K562 (cell line): ENCODE measurements at regions not wholly inside any gene's neighbourhood (a gene's known extent, or its start where the extent isn't known, plus 50 kb on each side); places are given as distances from the start of the nearest gene placed in this dataset.

Experiments used
- CTCF ChIP-seq, 3 experiments: IDR thresholded peaks in 2 of 3; conservative IDR thresholded peaks in 1 of 3; 2 replicates each; pipeline ENCODE4 v1.5.1; 2011 to 2012; ENCODE audit warnings: low read length in 3 of 3, mild to moderate bottlenecking in 3 of 3, control low read depth in 2 of 3, improper control_type of control experiment in 1 of 3, inconsistent platforms in 1 of 3, low read depth in 1 of 3, mixed read lengths in 1 of 3, moderate library complexity in 1 of 3; ENCODE audit not compliant: insufficient read depth in 2 of 3
- GTF3C2 ChIP-seq: IDR thresholded peaks from 3 replicates; pipeline ENCODE4 v1.6.1; 2011; ENCODE audit warnings: borderline replicate concordance, mild to moderate bottlenecking, moderate library complexity; ENCODE audit not compliant: insufficient read length; ENCODE audit errors: extremely low read depth
- NR2C2 ChIP-seq, 2 experiments: fragments of 200-800 bp in 1 of 2; sonication (Bioruptor generic) in 1 of 2; sonication (generic) in 1 of 2; formaldehyde crosslinking in 1 of 2; IDR thresholded peaks; 2 replicates each; pipeline versions ENCODE4 v1.6.1 to v1.8.0; 2016 to 2022; ENCODE audit warnings: mild to moderate bottlenecking in 1 of 2, missing compliant biosample characterization in 1 of 2, missing genetic modification characterization in 1 of 2, missing genetic modification reagents in 1 of 2
- POLR2A ChIP-seq: fragments of 450-650 bp; conservative IDR thresholded peaks from 2 replicates; pipeline ENCODE4 v1.6.1; 2016
- TCF7L2 ChIP-seq: fragments of 150-350 bp; IDR thresholded peaks from 2 replicates; pipeline ENCODE4 v1.6.1; 2016; ENCODE audit warnings: low read depth, mild to moderate bottlenecking, low read length, moderate library complexity
- TEAD2 ChIP-seq: fragments of 450-650 bp; IDR thresholded peaks from 2 replicates; pipeline ENCODE4 v1.6.1; 2016; ENCODE audit warnings: missing genetic modification characterization, control low read depth, missing compliant biosample characterization

- TF ChIP-seq NR2C2 (CRISPR knock-in tag; IDR thresholded peaks at IDR 0.05) (no peak), NR2C2 (tag; IDR thresholded peaks at IDR 0.05) (no peak), TEAD2 (tag) (no peak), GTF3C2 (no peak), CTCF (IDR thresholded peaks at IDR 0.05 in 2 of 3, conservative IDR thresholded peaks at IDR 0.05 in 1 of 3; ENCODE audit: insufficient read depth in 2 of 3, low read depth in 1 of 3, low read length in 3 of 3) (no peak), POLR2A (no peak), TCF7L2 (no peak)
Observed at GRCh38 chr2:209371407-209371806, 52.4 kb upstream of the MAP2 start.
